Activated T-helper 17 cell treated with anti-CD3 and anti-CD28 coated beads, Interleukin-2, amount 50 U/mL, for 72 hours (primary cell): ENCODE measurements at regions not wholly inside any gene's neighbourhood (a gene's known extent, or its start where the extent isn't known, plus 50 kb on each side); places are given as distances from the start of the nearest gene placed in this dataset.

Source experiments
- ATAC-seq: fragments of 150-1000 bp; cut with Tn5 transposase; replicated peaks from 2 replicates; pipeline ENCODE4 v1.10.0; 2021; ENCODE audit warnings: mild to moderate bottlenecking, moderate library complexity
- H3K27ac Mint-ChIP-seq: one replicate; pipeline ENCODE4 v1.8.0; 2022; ENCODE audit warnings: mixed read lengths
- H3K27me3 Mint-ChIP-seq: one replicate; pipeline ENCODE4 v1.8.0; 2022; ENCODE audit warnings: mixed read lengths
- H3K36me3 Mint-ChIP-seq: one replicate; pipeline ENCODE4 v1.8.0; 2022; ENCODE audit warnings: low read depth, mild to moderate bottlenecking, mixed read lengths
- H3K4me1 Mint-ChIP-seq: one replicate; pipeline ENCODE4 v1.8.0; 2022; ENCODE audit warnings: mixed read lengths
- H3K4me3 Mint-ChIP-seq: one replicate; pipeline ENCODE4 v1.8.0; 2022; ENCODE audit warnings: mild to moderate bottlenecking, mixed read lengths
- H3K9me3 Mint-ChIP-seq: one replicate; pipeline ENCODE4 v1.8.0; 2022; ENCODE audit warnings: mixed read lengths

DNA sequence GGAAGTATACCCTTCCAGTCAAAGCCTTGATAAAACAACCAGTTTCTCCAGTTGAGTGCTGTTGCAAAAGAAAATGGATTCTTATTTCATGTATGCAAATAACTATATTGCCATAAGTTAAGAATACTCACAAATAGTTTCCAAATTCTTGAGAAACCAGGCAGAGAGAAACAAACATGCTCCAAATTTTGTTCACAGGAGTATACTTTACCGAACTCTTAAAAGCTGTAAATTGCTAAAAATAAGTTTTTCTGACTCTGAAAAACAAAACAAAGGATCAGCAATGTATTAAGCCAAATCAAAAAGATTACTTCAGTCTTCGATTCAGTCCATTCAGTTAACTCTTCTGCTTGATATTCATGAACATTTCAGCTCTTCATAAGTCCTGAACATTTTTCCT is 646.5 kb downstream of the MCTP2 start:
- no peaks in the 10 kb centered on the region for H3K4me1 Mint-ChIP-seq
- no peak for ATAC-seq
- H3K4me3 Mint-ChIP-seq: no peak overlapping the region
- peaks cover 3% of the 10 kb centered on the region for H3K9me3 Mint-ChIP-seq
- no peaks in the 10 kb centered on the region for H3K27me3 Mint-ChIP-seq
- no peak overlapping the region for H3K27ac Mint-ChIP-seq
- no peaks in the 10 kb centered on the region for H3K36me3 Mint-ChIP-seq

DNA sequence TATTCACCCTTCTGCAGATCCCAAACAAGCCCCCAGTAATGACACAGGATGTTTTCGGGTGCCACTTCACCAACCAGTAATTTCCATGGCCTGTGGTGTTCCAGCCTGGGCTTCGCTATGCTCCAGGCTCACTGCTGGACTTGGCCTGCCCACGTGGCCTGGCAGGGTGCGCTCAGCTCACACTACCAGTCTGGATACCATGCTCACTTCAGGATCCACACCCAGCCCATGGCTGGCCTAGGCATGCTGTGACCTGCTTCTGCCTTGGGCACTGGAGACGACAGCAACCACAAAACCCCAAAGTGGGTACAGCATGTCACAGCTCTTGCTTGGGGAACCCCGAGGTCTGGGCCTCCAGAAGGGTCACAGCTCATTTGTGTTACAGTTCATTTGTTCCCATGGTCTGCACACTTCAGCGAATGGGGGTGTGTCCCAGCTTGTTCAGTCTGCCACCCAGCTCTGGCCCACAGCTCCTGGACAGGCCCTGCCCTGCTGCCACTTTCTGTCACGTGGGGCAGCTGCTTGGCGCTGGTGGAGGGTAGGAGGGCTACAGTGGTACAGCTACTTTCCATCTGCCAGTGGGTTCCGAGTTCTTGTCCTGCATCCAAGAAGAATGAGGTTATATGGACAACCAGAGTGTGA is 650.8 kb downstream of the MCTP2 start:
- H3K4me1 Mint-ChIP-seq: no peaks in the 10 kb centered on the region
- no peak for ATAC-seq
- no peak overlapping the region for H3K27ac Mint-ChIP-seq
- H3K36me3 Mint-ChIP-seq: no peaks in the 10 kb centered on the region
- H3K4me3 Mint-ChIP-seq: no peak overlapping the region
- peaks cover 3% of the 10 kb centered on the region for H3K9me3 Mint-ChIP-seq
- peaks cover 3% of the 10 kb centered on the region for H3K27me3 Mint-ChIP-seq

DNA sequence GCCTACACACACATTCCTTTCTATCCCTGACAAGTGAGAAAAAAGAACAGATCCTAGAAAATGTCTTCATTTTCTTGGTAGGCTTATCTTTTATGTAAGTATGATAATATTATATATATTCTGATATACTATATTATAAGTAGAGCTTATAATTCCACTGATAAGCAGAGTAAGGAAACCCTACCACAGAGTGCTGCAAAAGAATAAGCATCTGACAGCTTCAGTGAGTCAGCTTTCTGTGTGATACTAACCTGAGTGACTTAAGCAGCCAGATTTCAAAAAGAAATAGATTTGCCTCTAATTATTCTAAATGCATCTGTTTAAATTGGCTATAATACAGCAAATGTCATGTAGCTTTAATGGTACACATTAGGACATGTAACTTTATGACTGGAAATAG is 656.0 kb downstream of the MCTP2 start:
- no peak for ATAC-seq
- no peak overlapping the region for H3K4me3 Mint-ChIP-seq
- H3K36me3 Mint-ChIP-seq: no peaks in the 10 kb centered on the region
- H3K4me1 Mint-ChIP-seq: no peaks in the 10 kb centered on the region
- no peak overlapping the region for H3K27ac Mint-ChIP-seq
- peaks cover 3% of the 10 kb centered on the region for H3K27me3 Mint-ChIP-seq
- H3K9me3 Mint-ChIP-seq: peaks cover 8% of the 10 kb centered on the region

DNA sequence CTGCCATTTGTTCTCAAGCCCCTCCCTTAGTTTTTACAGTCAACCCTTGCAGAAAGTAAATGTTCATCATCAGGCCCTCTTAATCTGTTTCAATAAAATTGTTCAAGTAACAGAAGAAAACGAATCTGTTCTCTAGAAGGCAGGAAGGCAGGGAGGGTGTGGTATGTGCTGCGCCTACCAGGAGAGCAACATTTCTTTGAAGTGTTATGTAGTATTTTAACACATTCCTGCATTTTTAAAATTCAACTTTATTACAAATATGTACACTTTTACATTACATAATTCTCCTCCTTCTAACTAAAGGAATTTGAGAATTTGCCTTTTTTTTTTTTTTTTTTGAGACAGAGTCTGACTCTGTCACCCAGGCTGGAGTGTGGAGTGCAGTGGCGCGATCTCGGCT is 657.8 kb downstream of the MCTP2 start:
- Mint-ChIP-seq H3K4me1 (no peaks in the 10 kb centered on the region), H3K27me3 (peaks cover 3% of the 10 kb centered on the region), H3K36me3 (no peaks in the 10 kb centered on the region), H3K27ac (no peak overlapping the region), H3K9me3 (peaks cover 8% of the 10 kb centered on the region), H3K4me3 (no peak overlapping the region)
- no peak for ATAC-seq

DNA sequence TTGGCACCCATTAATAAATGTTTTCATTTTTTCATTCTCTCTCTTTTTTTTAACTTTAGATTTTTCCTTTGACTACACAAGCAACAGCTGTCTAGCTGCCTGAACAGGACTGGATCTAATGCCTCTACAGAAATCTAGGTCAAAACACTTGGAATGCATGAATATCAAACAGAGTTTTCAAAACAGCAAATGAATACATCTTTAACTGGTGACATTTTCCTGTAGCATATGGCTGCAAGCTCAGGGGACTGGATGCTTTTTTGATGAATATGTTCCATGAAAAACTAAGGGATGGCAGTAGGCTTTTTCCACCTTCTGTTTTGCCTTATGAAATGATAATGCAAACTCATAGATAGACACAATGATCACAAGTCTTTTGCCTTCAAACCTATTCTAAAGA is 661.7 kb downstream of the MCTP2 start:
- peaks cover 4% of the 10 kb centered on the region for H3K9me3 Mint-ChIP-seq
- H3K4me3 Mint-ChIP-seq: no peak overlapping the region
- no peaks in the 10 kb centered on the region for H3K36me3 Mint-ChIP-seq
- ATAC-seq: no peak
- H3K27me3 Mint-ChIP-seq: no peaks in the 10 kb centered on the region
- H3K4me1 Mint-ChIP-seq: no peaks in the 10 kb centered on the region
- no peak overlapping the region for H3K27ac Mint-ChIP-seq

DNA sequence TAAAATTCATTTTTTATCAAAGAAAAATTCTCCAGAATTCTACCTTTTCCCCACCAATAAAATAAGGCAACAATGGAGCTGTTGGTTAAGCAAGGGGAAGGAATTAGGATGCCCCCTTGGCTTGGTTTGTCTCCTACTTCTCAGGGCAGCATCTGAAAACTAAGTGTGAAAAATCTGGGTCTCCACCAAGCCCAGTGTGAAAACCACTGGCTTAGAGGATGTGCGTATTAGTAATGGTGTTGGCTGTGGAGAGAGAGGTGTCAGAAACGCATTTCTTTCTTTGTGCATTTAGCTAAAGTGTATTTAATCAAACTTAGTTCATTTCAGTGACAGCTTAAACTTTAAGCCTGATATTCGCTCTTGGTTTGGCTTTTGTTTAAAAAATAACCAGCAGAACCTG is 662.7 kb downstream of the MCTP2 start:
- Mint-ChIP-seq H3K4me3 (no peak overlapping the region), H3K27me3 (no peaks in the 10 kb centered on the region), H3K9me3 (peaks cover 4% of the 10 kb centered on the region), H3K36me3 (no peaks in the 10 kb centered on the region), H3K4me1 (no peaks in the 10 kb centered on the region), H3K27ac (no peak overlapping the region)
- no peak for ATAC-seq

DNA sequence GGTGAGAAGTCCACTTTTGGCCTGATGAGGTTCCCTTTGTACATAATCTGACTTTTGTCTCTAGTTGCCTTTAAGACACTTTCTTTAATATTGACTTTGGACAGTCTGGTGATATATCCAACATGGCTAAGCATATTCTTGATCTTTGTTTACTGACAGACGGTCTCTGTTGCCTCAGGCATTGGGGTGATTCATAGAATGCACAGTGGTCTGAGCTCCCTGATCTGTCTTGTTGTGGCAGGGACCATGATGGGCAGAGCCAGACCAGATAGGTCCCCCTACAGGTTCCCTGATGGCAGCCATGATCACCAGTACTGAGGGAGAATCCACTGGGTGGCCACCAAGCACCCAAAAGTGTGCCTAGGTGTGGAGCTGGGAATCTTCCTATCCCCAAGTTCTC is 678.1 kb downstream of the MCTP2 start:
- Mint-ChIP-seq H3K27ac (no peak overlapping the region), H3K36me3 (no peaks in the 10 kb centered on the region)

DNA sequence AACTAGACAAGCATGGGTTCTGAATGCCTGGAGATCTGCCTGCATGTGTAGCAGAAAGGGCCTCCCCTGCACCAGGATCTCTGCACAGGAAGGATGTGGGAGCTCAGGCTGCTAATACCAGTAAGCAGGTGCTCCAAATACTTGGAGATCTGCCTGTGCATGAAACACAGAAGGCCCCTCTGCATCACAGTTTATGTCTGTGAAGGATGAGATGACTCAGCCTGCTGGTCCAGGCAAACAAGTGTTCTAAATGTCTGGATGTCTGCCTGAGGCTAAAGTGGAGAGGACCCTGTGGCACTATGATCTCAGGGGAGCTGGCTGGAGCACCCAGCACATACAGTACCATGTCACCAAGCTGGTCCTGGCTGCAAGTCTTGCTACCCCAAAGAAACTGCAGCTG is 678.8 kb downstream of the MCTP2 start:
- Mint-ChIP-seq H3K4me1 (no peaks in the 10 kb centered on the region), H3K27ac (no peak overlapping the region), H3K4me3 (no peak overlapping the region), H3K27me3 (no peaks in the 10 kb centered on the region), H3K36me3 (no peaks in the 10 kb centered on the region), H3K9me3 (peaks cover 11% of the 10 kb centered on the region)
- no peak for ATAC-seq

More for the DNA sequence above, 678.1 kb downstream of the MCTP2 start:
- no peak overlapping the region for H3K4me3 Mint-ChIP-seq
- no peaks in the 10 kb centered on the region for H3K27me3 Mint-ChIP-seq
- H3K4me1 Mint-ChIP-seq: no peaks in the 10 kb centered on the region
- peaks cover 11% of the 10 kb centered on the region for H3K9me3 Mint-ChIP-seq
- ATAC-seq: no peak

DNA sequence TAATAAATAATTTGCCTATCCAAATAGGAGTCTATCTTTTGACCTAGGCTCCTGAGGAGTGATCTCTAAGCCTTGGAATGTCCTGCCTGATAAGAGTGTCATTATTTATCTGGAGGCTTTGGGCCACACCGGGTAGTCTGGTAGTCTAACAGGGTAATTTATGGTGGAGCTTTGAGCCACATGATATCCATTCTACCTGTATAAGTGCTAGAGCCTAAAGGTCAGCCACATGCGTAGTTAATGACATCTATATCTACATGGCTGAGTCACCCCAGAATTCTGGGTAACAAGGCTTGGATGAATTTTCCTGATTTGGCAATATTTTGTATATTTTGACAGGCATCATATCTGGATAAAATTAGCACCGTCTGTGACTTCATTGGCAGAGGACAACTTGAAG is 681.4 kb downstream of the MCTP2 start:
- no peaks in the 10 kb centered on the region for H3K36me3 Mint-ChIP-seq
- H3K27ac Mint-ChIP-seq: no peak overlapping the region
- H3K4me3 Mint-ChIP-seq: no peak overlapping the region
- H3K27me3 Mint-ChIP-seq: no peaks in the 10 kb centered on the region
- peaks cover 10% of the 10 kb centered on the region for H3K9me3 Mint-ChIP-seq
- H3K4me1 Mint-ChIP-seq: no peaks in the 10 kb centered on the region
- ATAC-seq: no peak

DNA sequence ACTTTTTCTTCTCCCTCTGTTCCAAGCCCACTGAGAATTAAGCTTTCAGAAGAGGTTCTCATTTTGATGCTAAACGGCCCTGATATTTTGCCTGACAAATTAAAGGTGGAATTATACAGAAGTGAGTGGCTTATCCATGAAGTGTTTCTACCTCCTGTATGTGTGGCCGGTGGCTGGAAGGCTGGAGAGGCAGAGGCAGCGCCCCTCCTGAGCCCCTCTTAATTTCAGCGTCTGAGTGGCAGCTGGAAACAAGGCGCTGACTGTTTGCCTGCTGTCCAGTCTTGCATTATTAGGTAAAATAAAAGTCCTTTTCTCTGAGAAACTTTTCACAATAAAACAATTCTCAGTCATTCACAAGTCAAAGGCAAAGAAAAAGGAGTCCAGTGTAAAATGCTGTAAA is 685.7 kb downstream of the MCTP2 start:
- Mint-ChIP-seq H3K27ac (no peak overlapping the region), H3K9me3 (peaks cover 7% of the 10 kb centered on the region), H3K36me3 (no peaks in the 10 kb centered on the region), H3K4me3 (no peak overlapping the region), H3K27me3 (no peaks in the 10 kb centered on the region), H3K4me1 (no peaks in the 10 kb centered on the region)
- no peak for ATAC-seq

DNA sequence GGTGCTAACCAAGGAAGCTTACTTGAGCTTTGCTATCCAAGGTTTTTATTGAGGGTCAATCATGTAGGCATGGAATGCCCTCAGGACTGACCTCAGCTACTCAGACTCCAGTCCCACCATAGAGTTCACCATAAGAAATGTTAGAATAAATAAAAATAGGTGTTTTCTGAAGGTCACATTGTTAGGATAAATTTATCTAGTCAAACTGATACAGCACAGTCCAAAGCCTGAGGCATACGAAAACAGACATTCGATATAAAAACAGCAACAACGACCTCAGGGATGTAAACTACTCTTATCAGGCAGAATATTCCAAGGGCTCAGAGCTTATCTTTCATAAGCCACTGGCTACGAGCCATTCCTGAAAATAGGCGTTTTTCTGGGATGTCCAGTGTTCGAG is 690.6 kb downstream of the MCTP2 start:
- Mint-ChIP-seq H3K27ac (no peak overlapping the region), H3K4me3 (no peak overlapping the region), H3K9me3 (no peaks in the 10 kb centered on the region), H3K4me1 (no peaks in the 10 kb centered on the region), H3K27me3 (no peaks in the 10 kb centered on the region), H3K36me3 (no peaks in the 10 kb centered on the region)
- ATAC-seq: no peak

DNA sequence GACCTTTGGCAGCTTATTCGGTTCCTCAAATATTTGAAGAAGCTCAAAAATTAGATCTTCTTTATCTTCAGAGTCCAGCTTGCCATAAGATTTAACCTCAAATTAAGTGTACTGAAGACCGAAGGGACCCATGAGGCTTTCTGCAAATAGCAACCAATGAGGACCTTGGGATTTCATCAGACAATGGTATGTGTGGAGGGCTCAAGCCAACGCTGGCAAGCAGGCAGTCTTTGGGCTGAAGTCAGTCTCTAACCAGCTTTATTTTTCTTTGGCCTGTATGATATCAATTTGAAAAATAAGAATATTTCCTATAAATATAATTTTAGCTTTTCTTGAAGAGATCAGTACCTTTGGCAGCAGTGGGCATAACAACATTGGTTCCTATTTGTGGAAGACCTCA is 692.7 kb downstream of the MCTP2 start:
- ATAC-seq: no peak
- Mint-ChIP-seq H3K4me1 (no peaks in the 10 kb centered on the region), H3K27me3 (no peaks in the 10 kb centered on the region), H3K4me3 (no peak overlapping the region), H3K9me3 (no peaks in the 10 kb centered on the region), H3K36me3 (no peaks in the 10 kb centered on the region), H3K27ac (no peak overlapping the region)

DNA sequence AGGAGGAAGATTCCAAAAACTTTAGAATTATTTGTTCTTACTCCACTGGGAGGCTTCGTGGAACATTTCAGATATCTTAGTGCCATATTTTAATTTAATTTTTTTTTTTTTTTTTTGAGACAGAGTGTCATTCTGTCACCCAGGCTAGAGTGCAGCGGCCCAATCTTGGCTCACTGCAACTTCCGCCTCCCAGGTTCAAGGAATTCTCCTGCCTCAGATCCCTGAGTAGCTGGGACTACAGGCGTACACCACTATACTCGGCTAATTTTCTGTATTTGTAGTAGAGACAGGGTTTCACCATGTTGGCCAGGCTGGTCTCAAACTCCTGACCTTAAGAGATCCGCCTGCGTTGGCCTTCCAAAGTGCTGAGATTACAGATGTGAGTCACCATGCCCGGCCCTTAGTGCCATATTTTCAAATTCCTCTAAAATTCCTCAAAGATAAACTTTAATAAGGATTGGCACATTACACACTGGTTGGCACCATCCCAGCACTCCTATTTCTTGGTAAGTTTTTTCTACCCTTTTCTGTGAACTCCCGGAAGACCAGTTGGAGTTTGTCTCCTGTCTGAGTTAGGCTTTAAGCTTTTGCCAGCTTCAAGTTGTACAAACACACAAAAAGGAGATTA is 693.7 kb downstream of the MCTP2 start:
- H3K36me3 Mint-ChIP-seq: no peaks in the 10 kb centered on the region
- no peak for ATAC-seq

DNA sequence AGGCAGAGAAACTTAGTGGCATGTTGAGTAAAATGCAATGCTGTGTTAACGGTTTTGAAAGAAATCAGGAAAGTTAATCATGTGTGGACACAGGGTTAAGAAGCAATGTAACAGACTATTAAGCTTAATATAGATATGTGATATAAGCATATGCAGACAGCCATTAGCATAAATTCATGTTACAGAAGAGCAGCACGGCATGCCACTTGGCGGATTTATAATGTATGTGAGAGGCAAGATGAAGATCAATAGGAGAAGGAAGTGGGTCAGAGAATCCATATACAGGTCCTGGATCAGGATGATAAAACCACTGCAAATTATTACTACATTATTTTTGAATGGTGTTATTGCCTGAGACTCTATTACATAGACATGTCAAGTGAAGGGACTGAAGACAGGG is 694.3 kb downstream of the MCTP2 start:
- no peak for ATAC-seq
- Mint-ChIP-seq H3K27me3 (no peaks in the 10 kb centered on the region), H3K4me1 (no peaks in the 10 kb centered on the region)

More for the DNA sequence above, 693.7 kb downstream of the MCTP2 start:
- Mint-ChIP-seq H3K9me3 (no peaks in the 10 kb centered on the region), H3K4me3 (no peak overlapping the region), H3K27ac (no peak overlapping the region), H3K4me1 (no peaks in the 10 kb centered on the region), H3K27me3 (no peaks in the 10 kb centered on the region)

DNA sequence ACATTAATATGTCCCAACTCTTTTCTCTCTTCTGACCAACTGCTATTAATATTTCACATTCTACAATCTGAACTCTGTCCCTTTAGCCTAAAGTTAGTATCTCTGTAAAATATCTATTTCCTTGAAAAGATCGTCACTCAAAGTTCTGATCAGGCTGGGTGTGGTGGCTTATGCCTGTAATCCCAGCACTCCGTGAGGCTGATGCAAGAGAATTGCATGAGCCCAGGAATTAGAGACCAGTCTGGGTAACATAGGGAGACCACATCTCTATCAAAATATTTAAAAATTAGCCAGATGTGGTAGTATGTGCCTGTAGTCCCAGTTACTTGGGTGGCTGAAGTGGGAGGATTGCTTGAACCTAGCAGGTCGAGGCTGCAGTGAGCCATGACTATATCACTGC is 695.6 kb downstream of the MCTP2 start:
- H3K4me3 Mint-ChIP-seq: no peak overlapping the region
- no peak for ATAC-seq
- no peaks in the 10 kb centered on the region for H3K36me3 Mint-ChIP-seq
- H3K4me1 Mint-ChIP-seq: no peaks in the 10 kb centered on the region
- H3K9me3 Mint-ChIP-seq: no peaks in the 10 kb centered on the region
- H3K27ac Mint-ChIP-seq: no peak overlapping the region
- no peaks in the 10 kb centered on the region for H3K27me3 Mint-ChIP-seq

More for the DNA sequence above, 694.3 kb downstream of the MCTP2 start:
- H3K9me3 Mint-ChIP-seq: no peaks in the 10 kb centered on the region
- no peaks in the 10 kb centered on the region for H3K36me3 Mint-ChIP-seq
- H3K27ac Mint-ChIP-seq: no peak overlapping the region
- no peak overlapping the region for H3K4me3 Mint-ChIP-seq

DNA sequence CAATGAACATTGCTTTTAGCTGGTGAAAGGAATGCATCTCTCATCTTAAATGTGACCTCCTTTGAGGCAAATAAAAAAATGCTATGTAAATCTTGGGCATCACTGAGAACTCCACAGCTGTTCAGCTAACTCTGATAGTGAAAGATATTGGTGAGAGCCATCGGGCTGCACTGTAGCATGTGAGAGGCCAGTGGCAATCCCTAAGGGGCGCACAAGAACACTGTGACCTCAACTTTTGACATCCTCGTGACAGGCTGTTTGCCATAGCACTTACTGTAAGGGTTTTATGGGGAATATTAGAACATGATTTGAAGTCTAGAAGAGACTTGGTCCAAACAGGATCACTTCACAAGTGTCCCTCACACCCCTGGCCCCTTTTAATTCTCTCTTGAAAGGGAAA is 697.9 kb downstream of the MCTP2 start:
- no peak for ATAC-seq
- H3K27ac Mint-ChIP-seq: no peak overlapping the region
- H3K4me3 Mint-ChIP-seq: no peak overlapping the region
- no peaks in the 10 kb centered on the region for H3K9me3 Mint-ChIP-seq
- H3K4me1 Mint-ChIP-seq: no peaks in the 10 kb centered on the region
- H3K27me3 Mint-ChIP-seq: no peaks in the 10 kb centered on the region
- H3K36me3 Mint-ChIP-seq: no peaks in the 10 kb centered on the region
